UCSD-AML1 (cell line): ENCODE measurements at regions not wholly inside any gene's neighbourhood (a gene's known extent, or its start where the extent isn't known, plus 50 kb on each side); places are given as distances from the start of the nearest gene placed in this dataset.
"Not testable (repeated sequence)": the region's sequence is repeated elsewhere in the genome, so short reads cannot be mapped to it uniquely, and the experiment has no call there.

Experiments
- DNase-seq: peaks from one replicate; lab custom pipeline; 2025; ENCODE audit not compliant: unreplicated experiment; lab: John Stamatoyannopoulos, UW

DNA sequence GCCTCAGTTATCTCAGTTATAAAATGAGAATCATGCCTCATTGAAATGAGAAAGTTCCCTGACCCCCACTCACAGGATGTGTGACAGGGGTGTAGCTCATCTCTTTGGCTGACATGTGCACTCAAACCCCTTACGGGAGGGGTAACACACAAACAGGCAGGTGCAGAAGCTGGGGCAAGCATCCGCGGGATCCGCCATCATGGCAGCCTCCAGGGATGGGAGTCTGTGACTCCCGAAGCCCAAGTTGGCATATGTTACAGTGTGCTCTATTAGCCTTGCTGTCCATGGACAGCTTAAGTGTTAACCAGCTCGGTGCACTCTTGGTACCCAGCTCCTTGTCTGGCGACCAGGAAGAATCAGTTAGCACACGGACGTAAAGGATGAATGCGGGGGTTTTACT is 822.7 kb upstream of the SEMA6D start:
- no peak for DNase-seq

DNA sequence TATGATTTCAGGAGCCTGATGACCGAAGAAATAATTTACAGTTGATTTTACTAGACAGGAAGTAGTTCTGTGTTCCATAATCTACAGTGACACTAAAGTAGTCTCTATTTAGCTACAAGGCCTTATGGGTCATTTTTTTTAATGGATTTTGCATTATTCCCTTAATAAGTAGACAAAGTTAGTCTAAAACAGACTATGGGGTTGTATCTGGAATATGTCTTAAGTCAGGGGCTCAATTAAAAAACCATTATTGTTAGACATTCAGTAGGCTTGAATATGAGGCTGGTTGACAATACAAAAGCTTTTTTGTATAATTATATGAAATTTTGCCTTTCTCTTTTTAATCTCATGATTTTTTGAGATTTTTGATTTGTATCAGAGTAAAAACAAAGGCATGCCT is 820.0 kb upstream of the SEMA6D start:
- DNase-seq: no peak

DNA sequence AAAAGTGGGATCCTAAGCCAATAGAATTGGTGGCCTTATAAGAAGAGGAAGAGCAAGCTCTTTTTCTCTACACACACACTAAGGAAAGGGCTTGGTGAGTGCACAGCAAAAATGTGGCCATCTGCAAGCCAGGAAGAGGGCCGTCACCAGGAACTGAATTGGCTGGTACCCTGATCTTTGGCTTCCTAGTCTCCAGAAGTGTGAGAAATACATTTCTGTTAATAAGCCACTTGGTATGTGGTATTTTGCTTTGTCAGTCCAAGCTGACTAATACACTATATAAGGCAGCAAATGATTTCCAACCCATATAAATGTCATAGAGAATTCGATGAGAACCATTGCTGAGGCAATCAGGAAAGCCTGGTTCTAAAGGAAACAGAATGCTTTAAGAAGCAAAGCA is 816.3 kb upstream of the SEMA6D start:
- DNase-seq: no peak

- no peak for DNase-seq
Observed at GRCh38 chr15:46917721-46918252, 799.5 kb upstream of the SEMA6D start.

GRCh38 chr15:46918462-46919140 is 798.7 kb upstream of the SEMA6D start:
- no peak for DNase-seq

DNA sequence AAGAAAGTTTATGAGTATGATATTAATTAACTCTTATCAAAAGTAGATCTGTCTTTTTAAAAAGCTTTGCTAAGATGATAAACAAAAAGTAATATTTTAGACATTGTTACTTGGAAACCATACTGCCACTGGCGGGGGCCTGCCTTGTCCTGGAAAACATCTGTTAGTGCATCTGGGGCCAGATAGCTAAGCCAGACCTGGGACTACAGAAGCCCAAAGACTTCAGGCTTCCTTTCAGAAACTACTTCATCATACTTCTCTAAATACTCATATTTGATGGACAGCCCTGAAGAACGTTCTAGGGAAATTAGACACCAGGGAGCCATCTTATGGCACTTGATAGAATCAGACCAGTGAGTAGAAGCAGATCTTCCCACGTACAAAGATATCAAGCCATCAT is 795.4 kb upstream of the SEMA6D start:
- DNase-seq: no peak

DNA sequence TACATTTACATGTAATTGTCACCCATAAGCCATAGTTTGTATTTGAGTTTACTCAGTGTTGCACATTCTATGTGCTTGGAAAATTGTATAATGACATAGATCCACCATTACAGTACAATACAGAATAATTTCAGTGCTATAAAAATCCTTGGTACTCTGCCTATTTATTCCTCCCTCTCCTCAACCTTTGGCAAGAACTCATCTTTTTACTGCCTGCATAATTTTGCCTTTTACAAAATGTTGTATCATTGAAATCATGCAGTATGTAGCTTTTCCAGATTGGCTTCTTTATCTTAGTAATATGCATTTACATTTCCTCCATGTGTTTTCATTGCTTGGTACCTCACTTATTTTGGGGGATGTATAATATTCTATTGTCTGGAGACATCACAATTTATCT is 786.9 kb upstream of the SEMA6D start:
- DNase-seq: no peak

DNA sequence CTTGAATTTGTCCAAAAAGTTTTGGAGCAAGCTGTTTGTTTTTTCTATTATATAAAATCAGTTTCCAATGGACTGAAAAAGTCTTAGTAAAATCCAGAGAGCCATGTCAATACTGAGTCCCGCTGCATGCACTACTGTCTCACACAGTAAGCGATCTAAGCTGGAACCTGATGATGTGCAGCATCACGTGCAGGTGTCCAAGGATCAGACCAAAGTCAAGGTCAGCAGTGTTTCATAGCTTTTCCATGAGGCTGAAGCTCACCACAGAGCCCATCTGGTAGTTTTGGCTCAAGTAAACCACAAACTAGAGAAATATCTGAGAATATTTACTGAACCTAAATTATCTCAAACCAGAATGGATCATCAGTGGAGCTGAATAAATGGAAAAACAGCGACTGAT is 784.0 kb upstream of the SEMA6D start:
- no peak for DNase-seq

DNA sequence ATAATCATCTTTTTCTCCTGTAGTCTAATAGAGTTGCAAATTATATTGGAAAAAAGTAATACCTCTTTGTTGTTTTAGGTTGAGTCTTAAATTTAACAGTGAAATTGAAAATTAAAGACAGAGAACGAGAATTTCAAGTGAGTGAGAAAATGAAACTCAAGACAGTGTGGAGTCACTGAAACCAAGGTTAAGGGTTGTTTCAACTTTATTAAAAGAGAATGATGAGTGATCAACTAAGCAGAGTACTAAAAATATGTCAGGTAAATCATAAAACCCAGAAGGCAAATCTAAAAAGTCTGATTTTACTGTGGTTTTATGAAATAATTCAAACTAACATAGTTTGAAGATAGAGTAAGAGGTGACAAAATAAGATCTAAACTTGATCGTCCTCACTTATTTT is 782.5 kb upstream of the SEMA6D start:
- no peak for DNase-seq

GRCh38 chr15:46938169-46938568 is 779.1 kb upstream of the SEMA6D start:
- DNase-seq: no peak

- DNase-seq: no peak
Observed at GRCh38 chr15:46941241-46941640, 776.1 kb upstream of the SEMA6D start.

- DNase-seq: no peak
Observed at GRCh38 chr15:46946953-46947352, 770.4 kb upstream of the SEMA6D start.

GRCh38 chr15:46955576-46955975 is 761.7 kb upstream of the SEMA6D start:
- DNase-seq: no peak

- DNase-seq: no peak
Observed at GRCh38 chr15:46956456-46956855, 760.8 kb upstream of the SEMA6D start.

- DNase-seq: no peak
Observed at GRCh38 chr15:46956881-46957280, 760.4 kb upstream of the SEMA6D start.

DNA sequence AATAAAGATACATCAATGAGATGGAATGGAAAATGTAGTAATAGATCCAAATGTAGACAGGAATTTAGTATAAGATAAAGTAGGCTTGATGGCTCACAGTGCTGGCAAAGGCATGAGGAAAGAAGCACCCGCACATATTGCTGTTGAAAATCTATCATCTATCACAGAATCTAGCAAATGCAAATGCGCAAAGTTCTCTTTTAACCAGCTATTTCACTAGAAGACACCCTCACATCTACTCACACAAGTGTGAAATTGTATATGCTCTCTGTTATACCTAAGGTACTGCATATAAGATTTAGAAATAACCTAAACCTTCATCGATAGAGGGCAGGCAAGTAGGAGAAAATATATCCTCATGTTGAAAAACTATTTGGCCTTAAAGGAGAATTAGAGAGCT is 756.7 kb upstream of the SEMA6D start:
- DNase-seq: no peak

- DNase-seq: no peak
Observed at GRCh38 chr15:46961795-46962194, 755.5 kb upstream of the SEMA6D start.

DNA sequence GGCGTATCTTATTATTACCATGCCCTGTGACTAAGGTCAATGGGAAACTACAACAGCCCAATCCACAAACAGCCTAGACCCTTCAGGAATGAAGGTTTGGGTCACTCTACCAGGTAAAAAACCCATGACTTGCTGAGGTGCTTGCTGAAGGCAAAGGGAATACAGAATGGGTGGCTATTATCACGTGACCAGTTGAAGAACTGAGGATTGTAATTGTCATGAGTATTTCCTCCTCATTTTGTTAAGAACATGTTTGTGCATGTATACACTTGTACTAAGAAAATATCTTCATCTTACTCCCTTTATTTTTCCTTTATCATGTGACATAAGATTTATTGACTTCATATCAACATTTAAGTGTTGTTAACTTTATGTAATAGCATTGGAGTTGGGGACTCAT is 729.2 kb upstream of the SEMA6D start:
- not testable (repeated sequence) for DNase-seq

GRCh38 chr15:46996359-46996758 is 720.9 kb upstream of the SEMA6D start:
- no peak for DNase-seq

GRCh38 chr15:46997501-46997900 is 719.8 kb upstream of the SEMA6D start:
- no peak for DNase-seq

GRCh38 chr15:47003568-47003967 is 713.7 kb upstream of the SEMA6D start:
- no peak for DNase-seq

- DNase-seq: no peak
Observed at GRCh38 chr15:47013446-47013845, 703.9 kb upstream of the SEMA6D start.

DNA sequence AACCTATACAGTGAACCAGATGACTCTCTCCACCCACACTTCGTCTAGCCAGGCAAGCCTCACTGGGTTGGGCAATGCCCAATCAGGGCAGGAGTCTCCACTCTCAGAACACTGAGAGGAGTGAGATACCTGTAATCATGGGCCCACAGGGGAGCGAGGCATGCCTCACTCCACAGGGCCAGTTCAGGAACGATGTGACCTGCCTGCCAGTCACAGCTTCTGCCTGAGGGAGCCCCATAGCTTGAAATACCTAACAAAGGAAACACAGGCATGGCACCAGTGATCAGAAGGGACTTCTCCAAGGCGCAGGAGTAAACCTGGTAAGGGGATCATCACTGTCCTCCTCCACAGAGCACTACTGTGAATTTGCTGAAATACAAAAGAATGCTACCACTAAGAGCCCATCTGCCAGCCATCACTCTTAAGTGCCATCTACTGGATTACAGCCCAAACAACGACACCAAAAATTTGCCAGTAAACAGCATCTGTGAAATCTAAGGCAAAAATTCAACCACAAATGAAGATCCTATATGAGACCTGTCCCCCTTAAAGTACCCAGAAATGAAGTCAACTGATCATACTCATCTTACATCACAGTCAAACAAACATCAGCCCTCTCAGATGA is 689.9 kb upstream of the SEMA6D start:
- DNase-seq: no peak
